Loucy (cell line): ENCODE measurements at regions not wholly inside any gene's neighbourhood (a gene's known extent, or its start where the extent isn't known, plus 50 kb on each side); places are given as distances from the start of the nearest gene placed in this dataset.

Source experiments
- CTCF ChIP-seq: fragments of 200-600 bp; sonication (generic); conservative IDR thresholded peaks from 2 replicates; pipeline ENCODE4 v1.5.1; 2014; ENCODE audit warnings: mild to moderate bottlenecking, antibody characterized with exemption, low read length
- EZH2phosphoT487 ChIP-seq: fragments of 200-600 bp; IDR thresholded peaks from 2 replicates; pipeline ENCODE4 v1.6.1; 2018; ENCODE audit warnings: antibody characterized with exemption, mild to moderate bottlenecking, moderate library complexity, borderline replicate concordance

DNA sequence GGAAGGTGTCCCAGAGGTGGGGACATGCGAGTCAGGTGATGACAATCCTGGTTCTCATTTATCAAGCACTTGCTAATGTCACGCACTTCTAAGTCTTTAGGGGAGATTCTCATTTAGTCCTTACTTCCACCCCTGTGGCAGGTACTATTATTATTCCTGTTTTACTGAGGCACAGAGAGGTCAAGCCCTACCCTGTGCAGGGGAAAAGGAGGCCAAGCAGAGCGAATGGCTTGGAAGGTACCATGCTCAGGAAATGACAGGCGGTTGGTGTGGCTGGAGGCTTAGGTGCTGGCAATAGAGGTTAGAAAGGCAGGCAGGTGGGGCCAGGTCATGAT, 268.9 kb downstream of the UACA start:
- TF ChIP-seq CTCF (no peak), EZH2phosphoT487 (no peak)
